ENCODE measurements at regions not wholly inside any gene's neighbourhood (a gene's known extent, or its start where the extent isn't known, plus 50 kb on each side); places are given as distances from the start of the nearest gene placed in this dataset.

DNA sequence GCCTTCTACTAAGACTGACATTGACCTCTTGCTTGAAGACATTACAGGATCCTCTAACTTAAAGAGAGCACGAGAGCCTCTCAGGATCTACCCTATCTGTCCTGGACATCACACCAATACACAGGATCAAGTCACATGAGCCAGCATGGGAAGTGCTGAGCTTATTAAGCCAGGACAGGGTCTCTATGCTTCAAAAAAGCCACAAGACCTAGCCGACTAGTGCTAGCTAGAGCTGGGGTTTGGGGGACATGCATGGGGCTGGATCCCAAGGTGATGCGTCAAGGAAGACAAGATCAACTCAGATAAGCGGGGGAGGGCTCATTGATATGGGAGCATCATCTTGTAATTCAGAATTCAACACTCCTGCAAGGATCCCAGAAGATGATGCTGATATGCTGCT, 167.2 kb upstream of the TAB2 start:
- intact Hi-C loops (cut with micrococcal nuclease; ENCODE audit: unreplicated experiment), result no loop called here

DNA sequence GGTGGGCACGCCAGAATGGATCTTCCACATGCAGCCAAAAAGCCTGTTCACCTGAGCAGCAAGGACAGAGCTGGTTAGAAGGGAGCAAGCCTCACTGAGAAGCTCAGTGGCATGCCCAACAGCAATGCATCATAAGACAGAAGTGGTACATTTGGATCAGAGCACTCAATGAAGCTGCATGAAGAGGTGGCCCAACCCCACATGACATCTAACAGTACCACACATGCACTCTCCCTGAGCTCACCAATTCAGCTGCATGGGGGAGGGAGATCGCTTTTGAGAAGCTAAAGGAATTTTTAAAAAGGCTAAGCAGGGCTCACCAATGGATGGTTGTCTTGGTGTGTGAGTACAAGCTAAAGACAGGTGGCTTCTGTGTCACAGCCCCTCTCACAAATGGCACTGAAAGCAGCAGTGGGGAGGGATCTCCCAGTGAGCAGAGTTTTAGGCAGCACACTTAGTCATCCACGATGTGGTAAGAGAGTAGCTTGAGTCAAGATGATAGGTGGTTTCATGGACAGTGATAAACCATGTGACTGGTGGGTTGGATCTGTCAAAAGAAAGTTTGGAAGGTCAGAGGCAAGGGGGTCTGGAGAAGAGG, 166.6 kb upstream of the TAB2 start:
- intact Hi-C loops (cut with micrococcal nuclease; ENCODE audit: unreplicated experiment), result no loop called here
- H3K4me1 ChIP-seq (ENCODE audit: insufficient read depth, low read length, poor library complexity, severe bottlenecking), result no peaks in the 10 kb centered on the region
- TF ChIP-seq, protein P1, sequence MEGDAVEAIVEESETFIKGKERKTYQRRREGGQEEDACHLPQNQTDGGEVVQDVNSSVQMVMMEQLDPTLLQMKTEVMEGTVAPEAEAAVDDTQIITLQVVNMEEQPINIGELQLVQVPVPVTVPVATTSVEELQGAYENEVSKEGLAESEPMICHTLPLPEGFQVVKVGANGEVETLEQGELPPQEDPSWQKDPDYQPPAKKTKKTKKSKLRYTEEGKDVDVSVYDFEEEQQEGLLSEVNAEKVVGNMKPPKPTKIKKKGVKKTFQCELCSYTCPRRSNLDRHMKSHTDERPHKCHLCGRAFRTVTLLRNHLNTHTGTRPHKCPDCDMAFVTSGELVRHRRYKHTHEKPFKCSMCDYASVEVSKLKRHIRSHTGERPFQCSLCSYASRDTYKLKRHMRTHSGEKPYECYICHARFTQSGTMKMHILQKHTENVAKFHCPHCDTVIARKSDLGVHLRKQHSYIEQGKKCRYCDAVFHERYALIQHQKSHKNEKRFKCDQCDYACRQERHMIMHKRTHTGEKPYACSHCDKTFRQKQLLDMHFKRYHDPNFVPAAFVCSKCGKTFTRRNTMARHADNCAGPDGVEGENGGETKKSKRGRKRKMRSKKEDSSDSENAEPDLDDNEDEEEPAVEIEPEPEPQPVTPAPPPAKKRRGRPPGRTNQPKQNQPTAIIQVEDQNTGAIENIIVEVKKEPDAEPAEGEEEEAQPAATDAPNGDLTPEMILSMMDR (conservative IDR thresholded peaks at IDR 0.05; ENCODE audit: low read length), result no peak
- TF ChIP-seq EZH2phosphoT487 (IDR thresholded peaks at IDR 0.05; ENCODE audit: borderline replicate concordance, low read depth, low read length), result no peak
- no peak overlapping the region for H3K27ac ChIP-seq (ENCODE audit: low read depth, low read length, poor library complexity, severe bottlenecking)
- no peaks in the 10 kb centered on the region for H4K20me1 ChIP-seq (ENCODE audit: insufficient read depth, low read length)
- POLR2A ChIA-PET, result interaction anchor here (0.6 to 1.2 kb wide), 3 partner anchors 23 to 915 kb away, joined by 3 to 4 read pairs (median 3); no protein-coding TSS in a partner anchor
- no peaks in the 10 kb centered on the region for H3K36me3 ChIP-seq (ENCODE audit: insufficient read depth, low read length)
- no peaks in the 10 kb centered on the region; the same call in 1 of the 2 replicates for H3K9me2 ChIP-seq (ENCODE audit: insufficient read depth, low read length)
- H3K4me2 ChIP-seq (ENCODE audit: low read length), result no peak overlapping the region
- CTCF ChIA-PET (ENCODE audit: unreplicated experiment), result no interaction called here
- H2AFZ ChIP-seq (ENCODE audit: low read length), result no peak overlapping the region
- H3K4me3 ChIP-seq (ENCODE audit: low read depth, low read length, poor library complexity, severe bottlenecking), result no peak overlapping the region
- H3K79me2 ChIP-seq (ENCODE audit: insufficient read depth, low read depth, low read length), result no peaks in the 10 kb centered on the region
- no TSS peak for BruUV-seq (replicated peaks)
- no peak for DNase-seq (ENCODE audit: low spot score)
- no peaks in the 10 kb centered on the region for H3K9me3 ChIP-seq (ENCODE audit: low read length)

More for the DNA sequence above, 167.2 kb upstream of the TAB2 start:
- no TSS peak for BruUV-seq (replicated peaks)
- Histone ChIP-seq H4K20me1 (ENCODE audit: insufficient read depth, low read length) (no peaks in the 10 kb centered on the region), H3K4me2 (ENCODE audit: low read length) (no peak overlapping the region), H3K9me3 (ENCODE audit: low read length) (no peaks in the 10 kb centered on the region), H3K9me2 (ENCODE audit: insufficient read depth, low read length) (no peaks in the 10 kb centered on the region; the same call in 1 of the 2 replicates), H3K4me1 (ENCODE audit: insufficient read depth, low read length, poor library complexity, severe bottlenecking) (no peaks in the 10 kb centered on the region), H2AFZ (ENCODE audit: low read length) (no peak overlapping the region), H3K36me3 (ENCODE audit: insufficient read depth, low read length) (no peaks in the 10 kb centered on the region), H3K79me2 (ENCODE audit: insufficient read depth, low read depth, low read length) (no peaks in the 10 kb centered on the region), H3K4me3 (ENCODE audit: low read depth, low read length, poor library complexity, severe bottlenecking) (no peak overlapping the region), H3K27ac (ENCODE audit: low read depth, low read length, poor library complexity, severe bottlenecking) (no peak overlapping the region)
- POLR2A ChIA-PET, result interaction anchor here (0.6 to 1.2 kb wide), 2 partner anchors 22 to 915 kb away, joined by 3 to 4 read pairs; no protein-coding TSS in a partner anchor
- no peak for DNase-seq (ENCODE audit: low spot score)
- CTCF ChIA-PET (ENCODE audit: unreplicated experiment), result no interaction called here
- TF ChIP-seq, protein P1 (conservative IDR thresholded peaks at IDR 0.05; ENCODE audit: low read length), result no peak
- TF ChIP-seq EZH2phosphoT487 (IDR thresholded peaks at IDR 0.05; ENCODE audit: borderline replicate concordance, low read depth, low read length), result no peak

DNA sequence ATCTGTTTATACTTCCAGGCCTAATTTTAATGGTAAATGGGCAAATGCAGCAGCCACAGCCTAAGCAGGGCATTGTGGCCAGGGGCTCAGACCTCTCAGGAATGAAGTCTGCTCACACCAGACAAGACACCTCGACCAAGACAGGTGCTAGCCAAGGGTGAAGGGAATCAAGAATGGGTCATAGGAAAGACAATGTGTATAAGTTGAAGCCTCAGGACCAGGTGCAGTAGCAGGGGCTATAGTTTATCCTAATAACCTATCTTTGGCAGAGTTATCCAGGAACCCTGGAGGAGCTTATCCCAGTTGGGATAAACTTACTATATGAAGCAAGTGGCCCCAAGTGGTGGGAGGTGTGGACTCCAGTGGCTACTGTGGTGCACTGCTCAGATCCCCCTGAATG, 165.0 kb upstream of the TAB2 start:
- POLR2A ChIA-PET, result interaction anchor here (0.6 to 1.5 kb wide), 2 partner anchors 181 to 1931 kb away, joined by 3 read pairs; no protein-coding TSS in a partner anchor
- Histone ChIP-seq H2AFZ (ENCODE audit: low read length) (no peak overlapping the region), H3K27ac (ENCODE audit: low read depth, low read length, poor library complexity, severe bottlenecking) (no peak overlapping the region), H3K9me3 (ENCODE audit: low read length) (no peaks in the 10 kb centered on the region), H3K4me1 (ENCODE audit: insufficient read depth, low read length, poor library complexity, severe bottlenecking) (no peaks in the 10 kb centered on the region), H3K36me3 (ENCODE audit: insufficient read depth, low read length) (no peaks in the 10 kb centered on the region), H3K4me2 (ENCODE audit: low read length) (no peak overlapping the region), H3K9me2 (ENCODE audit: insufficient read depth, low read length) (no peaks in the 10 kb centered on the region; the same call in 1 of the 2 replicates), H4K20me1 (ENCODE audit: insufficient read depth, low read length) (no peaks in the 10 kb centered on the region), H3K79me2 (ENCODE audit: insufficient read depth, low read depth, low read length) (no peaks in the 10 kb centered on the region), H3K4me3 (ENCODE audit: low read depth, low read length, poor library complexity, severe bottlenecking) (no peak overlapping the region)
- no peak for DNase-seq (ENCODE audit: low spot score)
- CTCF ChIA-PET (ENCODE audit: unreplicated experiment), result no interaction called here
- TF ChIP-seq, protein P1 (conservative IDR thresholded peaks at IDR 0.05; ENCODE audit: low read length), result no peak
- TF ChIP-seq EZH2phosphoT487 (IDR thresholded peaks at IDR 0.05; ENCODE audit: borderline replicate concordance, low read depth, low read length), result no peak
- intact Hi-C loops (cut with micrococcal nuclease; ENCODE audit: unreplicated experiment), result no loop called here
- no TSS peak for BruUV-seq (replicated peaks)

All from OCI-LY7 (cell line).